ENCODE measurements at regions not wholly inside any gene's neighbourhood (a gene's known extent, or its start where the extent isn't known, plus 50 kb on each side); places are given as distances from the start of the nearest gene placed in this dataset.

GRCh38 chr2:84285056-84285747 lies 173.9 kb downstream of the SUCLG1 start:
- TF ChIP-seq CTCF (IDR thresholded peaks at IDR 0.05; ENCODE audit: low read length) (no peak), EZH2 (optimal IDR thresholded peaks at IDR 0.05; ENCODE audit: low read depth, low read length) (no peak), EZH2phosphoT487 (IDR thresholded peaks at IDR 0.05; ENCODE audit: low read length) (no peak)
